AG08395 (cell line): ENCODE measurements at regions not wholly inside any gene's neighbourhood (a gene's known extent, or its start where the extent isn't known, plus 50 kb on each side); places are given as distances from the start of the nearest gene placed in this dataset.

Source experiments
- DNase-seq: peaks from one replicate; pipeline ENCODE4 v3.0.0; 2012; ENCODE audit warnings: mixed read lengths, low spot score

DNA sequence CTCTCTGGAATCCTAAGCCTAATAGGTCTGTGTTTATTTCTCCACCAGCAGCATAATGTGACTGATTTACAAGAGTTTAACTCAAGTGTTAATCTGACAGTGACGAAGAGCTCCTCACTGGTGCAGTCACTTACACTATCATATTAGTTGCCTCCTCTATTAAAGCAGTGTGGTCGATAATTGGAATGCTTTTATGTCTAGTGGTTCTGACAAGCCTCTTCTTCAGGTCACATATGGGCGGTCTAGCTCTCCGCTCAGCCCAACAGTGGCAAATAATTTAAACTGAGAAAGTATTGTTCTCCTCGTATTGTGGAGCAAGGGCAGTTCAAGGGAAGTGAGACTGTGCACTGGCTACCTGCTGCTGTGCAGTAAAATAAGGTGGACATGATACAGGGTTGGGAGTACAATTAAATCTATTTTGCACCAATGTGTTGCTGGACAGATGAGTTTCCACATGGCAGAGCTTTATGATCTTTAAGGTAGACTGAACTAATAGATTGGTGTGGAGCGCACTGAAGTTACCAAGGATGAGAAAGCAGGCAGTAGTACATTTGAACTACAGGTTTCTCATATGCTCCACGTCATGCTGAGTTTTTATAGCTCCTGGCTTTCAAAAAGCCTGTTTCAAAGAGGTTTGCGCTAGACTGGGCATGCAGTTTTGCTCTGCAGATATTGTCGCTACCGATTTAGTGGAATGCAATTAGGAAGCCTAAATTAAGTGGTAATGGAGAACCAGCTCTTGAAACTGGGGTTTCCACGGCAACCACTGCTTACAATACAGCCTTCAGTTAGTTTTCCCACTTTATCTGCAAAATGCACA, 151.7 kb upstream of the POU3F3 start:
- DNase-seq = no peak

DNA sequence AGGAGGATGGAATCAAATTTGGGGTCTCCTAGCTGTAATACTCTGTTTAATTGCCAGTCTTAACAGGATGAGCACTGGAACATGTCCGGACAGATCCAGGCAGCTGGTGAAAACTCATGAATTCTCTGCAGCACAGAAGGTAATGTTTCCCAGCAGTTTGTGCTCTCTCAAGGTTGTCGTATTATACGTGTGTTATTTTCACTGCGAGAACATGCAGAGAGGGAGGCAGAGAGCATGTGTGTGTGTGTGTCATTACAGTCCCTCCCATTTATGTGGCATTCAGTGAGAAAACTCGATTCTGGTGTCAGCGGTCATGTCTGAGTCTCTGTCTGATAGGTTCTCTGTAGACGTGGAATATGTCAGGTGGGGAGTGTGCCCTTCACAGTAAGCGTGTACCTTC, 150.2 kb upstream of the POU3F3 start:
- DNase-seq = no peak

DNA sequence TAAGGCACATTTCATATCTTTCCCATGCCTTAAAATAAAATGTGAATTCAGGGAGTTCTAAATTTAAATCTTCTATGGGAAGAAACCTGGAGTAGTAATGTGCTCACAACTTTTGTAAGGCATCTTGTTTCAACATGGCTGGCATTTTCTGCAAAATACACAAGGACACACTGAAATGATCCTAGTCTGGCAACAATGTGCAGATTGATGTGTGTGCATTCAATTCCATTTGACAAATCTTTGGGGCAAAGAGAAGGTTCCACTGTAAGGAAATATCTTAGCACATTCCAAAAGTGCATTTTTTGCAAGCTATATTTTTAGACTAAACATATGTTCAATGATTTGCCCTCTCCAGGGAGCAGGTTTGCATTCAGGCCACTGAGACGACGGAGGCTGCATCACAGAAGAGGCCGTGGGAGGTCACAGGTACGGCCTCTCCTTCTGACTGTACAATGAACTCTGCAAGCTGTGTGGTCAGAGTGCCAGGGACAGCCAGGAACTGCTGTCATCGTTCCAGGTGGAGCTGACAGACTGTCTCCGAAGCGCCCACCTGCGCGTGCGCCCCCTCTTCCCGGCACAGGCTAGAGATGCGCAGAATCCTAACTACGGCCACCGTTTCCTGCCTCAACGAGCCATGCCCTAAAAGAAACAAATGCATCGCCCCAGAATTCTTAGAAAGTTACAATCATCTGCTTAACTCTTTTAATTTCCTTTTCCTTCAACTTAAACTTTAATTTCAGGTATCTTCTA, 149.2 kb upstream of the POU3F3 start:
- DNase-seq = no peak

DNA sequence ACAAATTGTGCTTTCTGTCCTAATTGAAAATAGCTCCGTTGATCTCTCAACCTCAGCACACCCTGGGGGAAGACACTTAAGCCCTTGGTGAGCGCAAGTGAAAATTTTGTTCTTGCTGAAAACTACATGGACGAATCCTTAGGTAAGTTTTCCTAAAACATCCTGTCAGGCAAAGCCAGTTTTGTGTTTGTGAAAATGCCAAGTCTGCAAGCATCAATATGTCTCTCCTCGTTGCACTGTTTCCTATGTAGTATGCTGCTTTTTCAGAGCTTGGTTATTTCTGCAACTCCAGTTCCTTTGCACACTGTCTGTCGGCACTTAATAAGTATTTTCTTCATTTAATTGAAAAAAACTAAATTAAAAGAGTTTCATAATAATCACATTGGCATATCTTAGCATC, 146.9 kb upstream of the POU3F3 start:
- DNase-seq = no peak

DNA sequence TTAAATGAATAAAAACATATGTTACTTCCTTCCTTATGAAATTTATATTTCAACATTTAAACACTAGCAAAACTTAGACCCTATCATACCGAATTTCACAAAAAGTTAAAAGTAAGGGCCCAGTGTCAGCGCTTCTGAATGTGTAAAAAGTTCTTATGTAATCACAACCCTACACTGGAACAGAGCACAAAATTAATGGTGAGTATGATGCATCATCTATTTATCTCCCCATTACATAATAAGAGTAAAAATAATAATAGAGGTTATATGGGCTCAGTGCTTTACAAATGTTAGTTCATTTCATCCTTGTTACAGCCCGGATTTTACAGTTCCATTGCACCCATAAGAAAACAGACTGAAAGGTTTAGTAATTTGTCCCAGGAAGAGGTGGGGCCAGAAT, 144.9 kb upstream of the POU3F3 start:
- DNase-seq = no peak

DNA sequence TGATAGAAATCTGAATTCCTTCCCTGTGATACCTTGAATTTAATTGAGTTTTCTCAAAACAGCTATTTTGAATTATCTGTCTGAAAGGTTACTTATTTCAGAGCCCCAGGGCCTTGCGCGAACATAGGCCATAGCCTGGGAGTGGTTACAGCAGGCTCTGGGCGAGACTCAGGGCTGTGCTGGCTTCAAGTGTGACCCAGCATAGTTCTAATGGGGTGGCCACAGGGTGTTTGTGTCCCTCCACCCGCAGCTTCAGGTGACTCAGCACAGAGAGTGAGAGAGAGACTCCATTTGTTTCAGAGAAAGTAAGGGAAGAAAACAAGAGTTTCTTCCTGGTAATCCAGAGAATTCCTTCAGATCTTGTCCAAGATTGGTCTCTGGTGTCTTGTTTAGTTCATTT, 137.9 kb upstream of the POU3F3 start:
- DNase-seq = no peak

DNA sequence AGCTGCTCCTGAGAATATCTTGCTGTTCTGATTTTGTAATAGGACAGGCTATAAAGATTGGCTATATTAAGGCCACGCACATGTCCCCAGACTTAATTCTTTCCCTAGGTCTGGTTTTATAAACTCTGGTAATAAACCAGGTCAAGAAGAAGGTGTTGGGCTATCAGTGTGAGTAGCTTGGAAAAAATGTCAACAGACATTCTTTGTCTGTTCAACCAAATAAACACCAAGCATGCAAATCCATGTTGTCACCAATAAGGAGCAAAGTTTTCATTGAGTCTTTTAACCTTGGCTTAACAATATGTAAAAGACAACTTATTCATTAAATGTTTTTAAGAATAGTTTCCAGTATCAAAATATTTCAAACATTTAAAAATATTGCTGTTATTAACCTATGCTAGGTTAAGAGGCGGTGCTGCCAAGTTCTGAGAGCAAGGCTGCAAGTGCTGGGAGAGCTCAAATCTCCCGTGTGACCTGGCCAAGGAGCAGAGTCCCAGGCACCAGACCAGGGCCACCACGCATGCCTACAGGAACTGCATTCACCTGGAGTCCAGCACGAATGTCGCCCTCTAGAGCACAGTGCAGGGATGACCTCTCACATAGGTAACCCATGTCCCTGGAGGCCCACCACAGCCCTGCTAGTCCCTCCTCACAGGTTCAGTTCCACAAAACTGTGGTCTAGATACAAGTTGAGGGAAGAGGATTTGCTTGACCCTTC, 120.5 kb upstream of the POU3F3 start:
- DNase-seq = no peak

DNA sequence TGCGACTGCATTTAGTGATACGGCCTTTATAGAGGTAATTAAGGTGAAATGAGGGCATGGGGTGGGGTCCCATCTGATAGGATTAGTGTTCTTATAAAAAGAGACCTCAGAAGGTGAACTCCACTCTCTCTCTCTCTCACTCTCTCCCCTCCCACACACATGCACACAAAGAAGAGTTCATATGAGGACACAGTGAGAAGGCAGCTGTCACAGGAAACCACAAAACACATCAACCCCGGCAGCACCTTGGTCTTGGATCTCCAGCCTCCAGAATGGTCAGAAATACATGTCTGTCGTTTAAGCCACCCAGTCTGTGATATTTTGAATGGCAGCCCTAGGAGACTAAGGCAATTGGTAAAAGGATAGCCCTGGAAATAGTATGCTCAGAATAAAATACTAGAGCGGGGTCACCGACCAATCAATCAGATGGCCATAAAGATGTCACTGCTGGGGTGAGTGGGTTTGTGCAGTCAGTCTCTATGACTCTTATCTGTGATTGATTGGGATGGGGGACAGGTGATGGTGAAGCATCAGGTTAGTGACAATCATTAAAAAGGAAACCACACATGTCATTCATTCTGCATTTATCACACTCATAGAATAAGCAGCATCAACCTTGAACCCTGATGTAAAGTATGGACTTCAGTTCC, 118.9 kb upstream of the POU3F3 start:
- DNase-seq = no peak

DNA sequence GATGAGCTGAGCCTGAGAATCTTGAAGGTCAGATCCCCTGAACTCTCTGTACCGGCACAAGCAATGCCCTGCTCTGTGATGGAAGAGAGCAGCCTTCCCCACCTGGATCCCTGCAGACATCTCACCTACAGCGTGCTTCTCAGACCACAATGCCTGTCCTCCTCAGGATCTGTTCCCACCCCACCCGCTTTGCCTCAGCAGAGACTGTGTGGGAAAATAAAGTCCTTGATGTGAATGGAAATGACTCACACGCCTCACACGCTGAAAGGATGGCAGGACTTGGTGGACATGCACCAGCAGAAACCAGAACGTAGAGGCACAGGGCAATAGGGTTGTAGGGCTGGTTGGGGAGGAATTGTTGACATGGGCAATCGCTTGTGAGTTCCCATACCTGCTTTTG, 117.9 kb upstream of the POU3F3 start:
- DNase-seq = no peak

DNA sequence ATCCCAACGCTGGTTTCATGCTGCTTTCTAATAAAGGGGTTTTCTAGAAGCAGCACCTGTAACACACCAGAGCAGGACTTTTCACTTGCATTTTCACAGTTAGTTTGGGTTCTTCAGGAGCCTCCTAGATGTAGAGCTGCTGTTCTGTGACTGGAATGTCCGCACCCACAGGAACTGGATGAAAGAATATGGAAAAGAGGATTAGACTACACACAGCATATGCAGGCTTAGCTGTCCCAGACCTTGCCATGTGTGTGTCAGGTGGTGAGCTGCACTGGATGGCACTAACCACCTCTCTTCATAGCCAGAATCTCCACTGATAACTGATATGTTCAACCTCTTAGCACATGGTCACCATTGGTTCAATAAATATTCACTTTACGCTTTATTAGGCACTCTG, 112.1 kb upstream of the POU3F3 start:
- no peak for DNase-seq

DNA sequence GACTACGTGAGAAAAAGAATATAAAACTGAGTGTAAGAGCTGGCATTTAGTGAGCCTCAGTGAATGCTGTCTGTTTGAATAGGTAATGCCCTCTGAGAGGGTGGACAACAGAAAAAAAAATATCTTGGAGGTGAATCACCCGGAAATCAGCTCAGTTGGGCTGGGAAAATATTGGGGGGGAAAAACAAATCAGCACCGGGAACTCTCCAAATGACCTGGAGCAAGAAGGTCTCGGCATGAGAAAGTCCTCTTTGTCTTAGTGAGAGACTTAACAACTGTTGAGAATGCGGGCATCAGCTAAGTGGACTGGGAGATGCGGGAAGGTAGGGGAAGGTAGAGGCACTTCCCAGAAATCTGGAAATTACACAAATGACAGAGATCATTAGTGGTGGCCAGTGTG, 109.4 kb upstream of the POU3F3 start:
- no peak for DNase-seq

DNA sequence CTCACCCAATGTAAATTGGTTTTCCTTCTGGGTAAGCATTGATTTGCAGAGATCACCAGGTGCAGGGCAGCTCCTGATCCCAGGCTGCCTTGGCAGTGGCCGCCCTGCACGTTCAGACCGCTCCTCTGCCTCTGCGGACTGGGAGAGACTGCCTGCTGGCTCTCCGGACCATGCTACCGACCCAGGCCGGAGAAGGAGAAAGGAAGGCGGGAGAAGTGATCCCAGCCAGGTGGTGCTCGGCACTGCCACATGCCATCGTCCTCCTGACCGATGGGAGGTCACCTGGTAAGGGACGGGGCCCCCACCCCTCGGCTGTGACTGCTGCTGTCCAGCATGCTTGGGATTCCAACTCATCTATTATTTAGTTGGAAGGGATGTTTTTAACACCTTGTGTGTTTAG, 108.1 kb upstream of the POU3F3 start:
- no peak for DNase-seq

DNA sequence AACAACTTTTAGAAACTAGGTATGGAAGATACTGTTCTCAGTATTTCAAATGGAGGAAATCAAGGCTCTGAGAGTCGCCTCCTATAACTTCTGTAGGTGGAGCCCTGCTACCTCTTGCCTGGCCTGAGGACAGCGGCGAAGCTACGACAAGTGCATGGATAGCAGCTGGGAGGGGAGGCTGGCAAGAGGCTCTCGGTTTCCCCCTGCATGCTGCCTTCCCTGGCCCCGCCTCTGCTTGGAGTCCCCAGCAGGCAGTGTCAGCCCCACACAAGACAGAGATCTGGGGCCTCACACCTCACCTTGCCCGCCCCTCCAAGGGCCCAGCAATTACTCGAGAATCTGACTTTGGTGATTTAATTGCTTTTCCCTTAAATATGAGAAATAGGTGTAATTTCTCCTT, 107.6 kb upstream of the POU3F3 start:
- no peak for DNase-seq

DNA sequence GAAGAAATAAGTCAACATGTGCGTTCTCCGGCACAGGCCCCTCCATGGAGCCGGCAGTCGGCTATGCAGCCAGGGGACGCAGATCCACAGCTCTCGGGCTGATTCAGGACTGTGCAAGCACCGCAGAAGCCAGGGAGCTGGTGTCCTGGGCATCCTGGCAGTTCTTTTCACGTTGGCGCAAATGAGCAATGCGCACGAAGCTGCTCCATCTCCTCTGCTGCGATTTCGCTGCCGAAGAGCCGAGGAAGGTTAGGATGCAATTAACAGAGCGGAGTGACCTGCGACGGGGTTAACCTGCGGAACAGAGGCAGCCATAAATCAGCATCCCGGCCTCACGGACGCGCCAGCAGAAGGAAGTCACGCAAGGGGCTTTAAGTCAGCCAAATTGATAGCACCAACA, 107.1 kb upstream of the POU3F3 start:
- no peak for DNase-seq

DNA sequence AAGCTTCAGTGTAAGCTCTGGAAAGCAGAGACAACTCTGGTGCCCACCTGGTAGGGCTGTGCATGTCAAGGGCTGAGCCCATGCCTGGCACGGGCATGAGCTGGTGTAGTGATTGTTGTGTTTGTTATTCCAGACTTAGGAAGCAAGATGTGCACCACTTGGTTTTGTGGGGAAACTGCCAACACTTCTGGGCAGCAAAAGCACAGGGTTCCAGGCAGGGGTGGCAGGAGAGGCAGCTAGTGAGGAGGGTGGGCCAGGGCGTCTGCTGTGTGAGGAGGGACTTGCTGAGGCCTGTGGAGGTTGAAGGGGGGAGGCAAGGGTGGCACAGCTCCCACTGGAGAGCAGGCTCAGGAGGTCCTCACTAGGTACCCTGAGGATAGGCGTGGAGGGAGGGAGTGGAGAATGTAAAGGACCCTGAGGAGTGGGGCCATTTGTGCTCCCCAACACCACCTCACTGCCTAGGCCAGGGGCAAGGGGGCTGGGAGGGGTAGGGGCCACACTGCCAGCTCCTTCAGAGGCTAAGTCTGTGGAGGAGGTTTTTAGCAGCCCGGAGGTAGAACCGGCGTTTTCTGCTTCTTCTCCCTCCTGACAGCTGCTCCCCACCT, 104.0 kb upstream of the POU3F3 start:
- DNase-seq = no peak

DNA sequence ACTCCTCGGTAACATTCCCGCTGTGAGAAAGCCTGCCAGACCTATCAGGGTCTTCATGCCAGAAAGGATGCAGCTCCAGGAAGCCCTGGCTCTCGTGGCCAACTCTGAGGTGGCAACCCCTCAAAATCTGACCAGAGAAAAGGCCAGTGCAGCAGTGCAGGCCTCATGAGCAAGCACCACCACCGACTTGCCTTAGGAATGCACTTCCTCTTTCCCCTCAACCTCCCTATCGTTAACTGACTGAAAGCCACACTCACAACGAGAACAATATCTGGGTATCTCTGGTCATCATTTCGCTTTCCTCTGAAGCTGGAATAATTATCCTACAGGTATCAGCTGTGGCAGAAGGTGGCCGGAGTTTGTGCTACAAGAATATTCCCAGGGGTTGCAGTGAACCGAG, 101.4 kb upstream of the POU3F3 start:
- no peak for DNase-seq

DNA sequence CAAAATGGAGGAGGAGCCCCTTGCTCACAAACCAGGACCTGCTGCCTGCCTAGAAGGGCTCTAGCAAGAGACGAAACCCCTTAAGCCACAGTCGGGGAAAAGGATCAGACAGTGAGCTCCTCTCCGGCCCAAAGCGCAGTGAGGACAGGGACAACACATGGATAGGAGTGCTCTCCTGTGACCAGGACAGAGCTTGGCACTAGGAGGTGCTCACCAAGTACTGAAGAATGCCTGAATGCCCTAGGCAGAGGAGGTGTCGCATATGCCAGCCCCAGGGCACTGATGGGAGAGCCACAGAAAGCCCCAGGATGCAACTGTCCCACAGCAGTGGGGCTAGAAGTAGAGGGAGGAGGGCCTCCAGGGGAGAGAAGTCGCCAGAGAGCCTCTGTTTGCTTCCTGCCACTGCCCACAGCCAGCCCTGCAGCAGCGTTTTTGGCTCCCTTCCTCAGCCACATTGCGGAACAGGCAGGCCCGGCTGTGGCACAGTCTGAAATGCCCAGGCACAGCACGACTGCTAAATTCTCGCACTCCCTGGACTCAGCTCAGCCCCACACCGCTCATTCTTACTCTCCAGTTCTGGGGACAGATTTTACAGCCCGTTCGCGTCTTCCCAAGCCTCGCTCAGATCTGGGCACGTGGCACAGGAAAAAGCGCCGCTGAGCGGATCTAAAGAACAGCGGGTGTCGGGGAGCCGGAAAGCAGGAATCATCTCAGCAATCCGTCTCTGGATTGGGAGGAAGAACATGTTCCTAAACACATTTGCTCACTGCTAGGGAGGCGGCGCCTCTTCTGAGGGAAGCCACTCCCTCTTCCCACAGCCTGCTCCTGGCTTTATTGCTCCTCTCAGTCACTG, 98.7 kb upstream of the POU3F3 start:
- DNase-seq = no peak

DNA sequence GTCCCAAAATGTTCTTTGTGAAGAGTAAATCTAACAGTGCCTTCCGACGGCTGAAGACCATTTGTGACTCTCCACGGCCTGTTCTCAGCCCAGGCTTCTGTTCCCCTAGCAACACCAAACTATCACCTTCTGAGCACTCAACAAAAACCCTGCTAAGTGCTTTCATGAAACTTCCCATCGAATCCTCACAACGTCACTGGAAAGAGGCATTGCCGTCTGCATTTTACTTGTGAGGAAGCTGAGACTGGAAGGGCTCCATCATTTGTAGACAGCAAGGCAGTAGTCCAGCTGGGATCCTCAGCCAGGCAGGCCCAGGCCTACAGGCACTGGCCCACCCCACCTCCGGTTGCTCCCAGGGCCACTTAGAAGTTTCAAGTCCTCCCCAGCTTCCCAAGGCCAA, 97.8 kb upstream of the POU3F3 start:
- DNase-seq = no peak

DNA sequence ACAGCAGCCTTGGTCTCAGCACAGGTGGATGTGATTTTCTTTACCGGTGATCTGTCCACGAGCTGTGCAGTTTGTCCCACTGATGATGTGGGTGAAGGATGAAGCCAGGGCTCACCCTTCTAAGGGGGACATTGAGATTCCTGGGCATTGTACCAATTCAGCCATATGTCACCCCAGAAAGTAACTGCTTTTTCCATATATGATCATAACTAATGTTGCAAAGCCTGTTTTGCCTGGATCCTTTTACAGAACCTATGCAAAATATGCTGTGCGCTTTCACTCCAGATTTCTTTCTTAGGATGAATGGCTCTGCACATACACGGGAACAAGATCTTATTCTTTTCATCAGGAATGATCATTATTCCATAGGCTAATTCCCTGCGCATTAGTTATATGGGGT, 96.9 kb upstream of the POU3F3 start:
- no peak for DNase-seq

DNA sequence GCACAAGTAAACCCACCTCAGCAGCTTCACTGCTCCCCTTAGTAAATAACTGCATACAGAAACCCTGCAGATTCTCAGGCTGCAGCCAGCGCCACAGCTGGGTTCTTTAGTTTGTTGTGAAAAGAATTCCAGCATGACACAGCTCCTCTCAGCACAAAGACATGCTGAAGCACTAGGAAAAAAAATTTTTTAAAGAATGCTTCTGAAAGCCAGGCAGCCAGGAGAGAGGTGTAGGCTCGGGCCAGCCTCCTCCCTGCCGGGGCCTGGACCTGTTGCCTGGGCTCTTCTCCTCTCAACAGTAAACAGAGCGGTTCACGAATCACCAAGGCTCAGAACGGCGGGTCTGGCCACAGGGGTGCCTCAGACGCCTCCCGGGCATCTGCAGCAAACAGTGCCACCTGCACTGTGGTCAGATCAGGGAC, 95.7 kb upstream of the POU3F3 start:
- DNase-seq = no peak

DNA sequence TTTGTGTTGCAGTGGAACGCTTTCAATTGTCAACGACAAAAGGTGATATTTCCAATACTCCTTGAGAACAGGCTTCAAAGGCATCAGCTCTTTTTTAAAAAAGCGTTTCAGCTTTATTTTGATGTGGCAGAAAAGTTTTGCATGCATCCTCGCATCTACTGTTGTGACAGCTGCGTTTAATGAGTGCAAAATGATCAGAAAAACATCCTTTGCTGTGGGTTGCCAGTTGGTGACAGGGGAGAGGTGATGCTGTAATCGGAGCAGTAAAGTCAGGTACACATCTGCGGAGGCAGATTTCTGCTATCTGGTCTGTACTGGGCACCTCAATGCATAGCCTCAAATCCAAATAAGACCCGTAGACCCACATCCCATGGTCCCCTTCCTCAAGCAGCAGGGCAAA, 91.9 kb upstream of the POU3F3 start:
- no peak for DNase-seq
